NCI-H2171 treated with DMSO at 0.1 percent for 48 hours (cell line): ENCODE measurements at regions not wholly inside any gene's neighbourhood (a gene's known extent, or its start where the extent isn't known, plus 50 kb on each side); places are given as distances from the start of the nearest gene placed in this dataset.

Source experiments
- DNase-seq: peaks from one replicate; lab custom pipeline; 2025; lab: John Stamatoyannopoulos, UW

DNA sequence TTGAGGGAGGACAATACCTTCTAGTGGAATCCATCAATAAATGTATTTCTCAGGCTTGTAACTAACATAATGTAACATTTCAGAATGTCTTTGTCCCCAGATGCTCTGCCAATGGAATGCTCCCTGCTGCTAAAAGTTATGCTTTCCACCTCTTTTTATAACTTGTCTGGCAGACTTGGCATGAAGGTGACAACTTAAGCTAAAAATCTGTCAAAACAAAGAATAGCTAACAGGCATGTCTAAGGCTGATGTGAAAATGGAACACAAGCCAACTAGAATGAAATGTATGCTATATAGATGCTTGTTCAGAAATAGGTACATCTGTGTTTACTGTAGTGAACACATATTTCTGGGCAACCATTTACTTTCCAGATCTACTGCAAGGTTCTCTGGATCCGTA, 467.9 kb downstream of the MRPL39 start:
- no peak for DNase-seq

DNA sequence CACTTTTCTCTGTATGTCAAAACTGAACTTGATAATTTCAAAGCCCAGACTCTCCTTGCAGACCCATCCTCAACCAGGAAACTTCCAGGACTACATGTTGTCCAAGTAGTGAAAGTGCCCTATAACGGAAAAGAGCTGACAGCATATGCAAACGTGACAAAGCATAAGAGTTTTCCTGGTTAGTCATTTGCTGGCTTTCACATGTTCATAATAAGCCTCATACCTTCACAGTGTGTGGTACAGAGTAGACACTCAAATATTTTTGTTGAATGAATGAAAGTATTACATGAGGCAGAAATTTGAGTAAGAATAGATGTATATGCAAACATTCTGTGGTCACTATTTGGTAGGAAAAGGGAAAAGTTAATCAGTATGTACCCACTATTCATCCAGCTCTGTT, 473.3 kb downstream of the MRPL39 start:
- DNase-seq = no peak

- no peak for DNase-seq
These were observed 479.5 kb downstream of the MRPL39 start for GRCh38 chr21:25127811-25128210.

DNA sequence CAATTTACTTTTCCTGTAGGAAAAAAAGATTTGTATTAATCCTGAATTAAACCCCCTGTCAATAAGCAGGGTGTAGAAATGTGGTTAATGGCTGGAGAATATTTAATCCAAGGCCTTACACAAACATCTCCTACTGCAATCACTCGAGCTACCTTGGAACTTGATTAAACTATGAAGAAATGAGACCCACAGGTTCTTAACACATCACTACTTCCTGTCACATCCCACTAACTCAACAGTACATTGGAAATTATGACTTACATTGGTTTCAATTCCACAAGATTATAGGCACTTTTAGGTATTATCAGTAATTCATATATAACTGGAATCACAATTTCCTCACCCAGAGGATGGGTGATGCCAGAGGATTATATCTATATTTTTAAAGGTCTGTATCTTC, 480.3 kb downstream of the MRPL39 start:
- DNase-seq = no peak

GRCh38 chr21:25126564-25126963, 480.7 kb downstream of the MRPL39 start:
- DNase-seq = no peak

- DNase-seq = no peak
These were observed 488.6 kb downstream of the MRPL39 start for GRCh38 chr21:25118648-25119047.

DNA sequence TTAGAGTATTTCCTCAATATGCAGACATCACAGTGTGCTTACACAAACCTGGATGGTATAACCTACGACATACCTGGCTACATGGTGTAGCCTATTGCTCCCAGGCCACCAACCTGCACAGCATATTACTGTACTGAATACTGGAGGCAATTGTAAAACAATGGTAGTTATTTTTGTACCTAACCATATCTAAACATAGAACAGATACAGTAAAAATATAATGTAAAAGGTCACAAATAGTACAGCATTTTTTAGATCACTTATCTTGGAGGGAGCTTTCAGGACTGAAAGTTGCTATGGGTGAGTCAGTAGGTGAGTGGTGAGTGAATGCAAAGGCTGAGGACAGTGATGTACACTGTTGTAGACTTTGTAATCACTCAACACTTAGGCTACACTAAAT, 492.3 kb downstream of the MRPL39 start:
- DNase-seq = no peak

DNA sequence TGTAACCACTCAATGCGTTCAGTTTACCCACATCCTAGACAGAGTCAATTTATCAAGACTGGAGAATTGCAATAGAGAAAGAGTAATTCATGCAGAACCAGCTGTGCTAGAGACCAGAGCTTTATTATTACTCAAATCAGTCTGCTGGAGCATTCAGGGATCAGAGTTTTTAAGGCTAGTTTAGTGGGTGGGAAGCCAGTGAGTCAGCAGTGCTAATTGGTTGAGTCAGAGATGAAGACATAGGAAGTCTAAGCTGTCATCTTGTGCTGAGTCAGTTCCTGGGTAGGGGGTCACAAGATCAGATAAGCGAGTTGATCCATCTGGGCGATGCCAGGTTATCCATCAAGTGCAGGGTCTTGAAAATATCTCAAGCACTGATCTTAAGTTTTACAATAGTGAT, 499.6 kb downstream of the MRPL39 start:
- DNase-seq = no peak

DNA sequence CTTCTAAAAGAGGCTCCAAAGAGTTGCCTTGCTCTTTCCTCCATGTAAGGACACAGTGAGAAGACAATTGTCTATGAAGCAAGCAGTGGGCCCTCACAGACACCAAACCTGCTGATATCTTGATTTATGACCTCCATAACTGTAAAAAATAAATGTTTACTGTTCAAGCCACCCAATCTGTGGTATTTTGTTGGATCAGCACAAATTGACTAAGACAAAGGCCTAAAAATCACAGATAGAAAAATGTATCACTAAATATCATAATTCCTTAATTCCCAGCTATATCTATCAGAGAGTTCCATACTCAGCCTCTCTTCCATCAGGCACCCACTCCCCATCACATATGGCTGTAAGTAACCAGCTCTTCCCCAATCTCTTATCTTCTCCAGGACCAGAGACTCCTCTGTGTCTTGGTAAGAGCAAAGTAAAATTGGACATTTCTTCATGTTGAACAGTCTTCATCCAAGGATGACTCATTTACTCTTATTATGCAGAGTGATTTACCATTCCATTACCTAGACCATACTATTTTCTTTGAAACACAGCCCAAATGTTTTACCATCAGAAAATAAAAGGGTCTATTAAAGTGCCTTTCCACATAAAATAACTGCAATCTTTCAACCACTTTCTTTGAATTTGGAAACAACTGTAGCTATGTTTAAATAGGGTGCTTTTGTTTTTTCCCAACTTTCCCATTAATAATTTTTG, 503.6 kb downstream of the MRPL39 start:
- DNase-seq = no peak

DNA sequence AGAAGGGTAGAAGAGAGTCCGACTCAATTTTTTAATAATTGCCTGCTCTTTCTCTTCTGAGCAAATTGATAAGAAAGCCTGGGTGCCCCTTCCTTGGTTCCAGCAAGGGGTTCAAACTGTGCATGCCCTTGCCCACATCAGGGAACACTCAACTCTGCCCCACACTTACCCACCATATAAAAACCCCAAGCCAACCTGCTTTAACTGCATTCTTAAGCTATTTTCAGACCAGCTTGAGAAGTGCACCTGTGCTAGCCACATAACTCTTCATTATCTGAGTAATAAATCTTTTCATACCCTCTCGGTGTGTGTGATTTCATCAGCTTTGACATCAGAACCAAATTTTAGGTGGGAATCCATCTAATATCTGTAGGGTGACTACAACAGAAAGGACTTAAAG, 509.6 kb downstream of the MRPL39 start:
- DNase-seq = no peak

- DNase-seq = no peak
These were observed 512.6 kb downstream of the MRPL39 start for GRCh38 chr21:25094695-25095094.

GRCh38 chr21:25092441-25093011, 514.8 kb downstream of the MRPL39 start:
- DNase-seq = no peak

- DNase-seq = no peak
These were observed 526.2 kb downstream of the MRPL39 start for GRCh38 chr21:25081096-25081495.

GRCh38 chr21:25080661-25081060, 526.6 kb downstream of the MRPL39 start:
- no peak for DNase-seq

- no peak for DNase-seq
These were observed 527.1 kb downstream of the MRPL39 start for GRCh38 chr21:25080141-25080540.

- DNase-seq = peak; percentile 27
These were observed 528.2 kb downstream of the MRPL39 start for GRCh38 chr21:25079053-25079452.

- DNase-seq = no peak
These were observed 545.2 kb downstream of the MRPL39 start for GRCh38 chr21:25062061-25062460.

- DNase-seq = no peak
These were observed 552.6 kb downstream of the MRPL39 start for GRCh38 chr21:25054689-25055088.

- DNase-seq = peak; percentile 17
These were observed 567.6 kb downstream of the MRPL39 start for GRCh38 chr21:25039461-25040380.

DNA sequence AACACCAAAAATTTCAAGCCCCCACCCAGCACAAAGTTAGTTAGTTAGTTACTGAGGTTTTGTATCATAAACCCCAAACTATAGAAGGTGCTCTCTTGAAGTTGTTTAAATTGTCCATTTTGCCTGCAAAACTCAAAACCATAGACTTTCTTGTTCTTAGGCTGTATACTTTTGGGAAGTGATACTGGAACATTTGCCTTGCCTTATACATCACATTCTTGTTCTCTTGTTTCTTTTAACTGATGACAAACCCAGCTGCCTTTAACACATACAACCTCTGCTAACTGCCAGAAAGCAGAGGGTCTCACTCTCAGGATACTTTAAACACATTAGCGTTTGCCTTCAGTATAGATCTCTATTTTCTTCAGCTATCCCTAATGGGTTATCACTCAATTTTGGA, 570.5 kb downstream of the MRPL39 start:
- DNase-seq = no peak

DNA sequence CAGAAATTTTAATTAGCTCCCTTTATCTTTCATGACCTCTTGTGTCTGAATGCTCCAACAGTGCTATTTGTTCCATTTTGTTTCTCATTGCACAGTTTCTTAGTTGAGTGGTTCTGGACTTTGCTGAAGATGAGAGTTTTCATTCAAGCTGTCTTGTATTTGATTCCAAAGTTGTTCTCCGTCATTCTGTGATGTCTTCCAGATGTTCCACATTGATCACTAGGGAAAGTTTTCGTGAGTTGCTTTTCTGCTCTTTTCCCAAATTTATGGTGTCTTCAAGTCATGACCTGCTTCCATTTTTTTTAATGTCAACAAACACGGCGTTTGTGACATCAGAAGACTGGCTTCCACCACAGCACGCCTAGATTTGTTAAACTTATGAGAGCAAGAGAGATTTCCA, 575.5 kb downstream of the MRPL39 start:
- no peak for DNase-seq

GRCh38 chr21:25029580-25029979, 577.7 kb downstream of the MRPL39 start:
- no peak for DNase-seq

DNA sequence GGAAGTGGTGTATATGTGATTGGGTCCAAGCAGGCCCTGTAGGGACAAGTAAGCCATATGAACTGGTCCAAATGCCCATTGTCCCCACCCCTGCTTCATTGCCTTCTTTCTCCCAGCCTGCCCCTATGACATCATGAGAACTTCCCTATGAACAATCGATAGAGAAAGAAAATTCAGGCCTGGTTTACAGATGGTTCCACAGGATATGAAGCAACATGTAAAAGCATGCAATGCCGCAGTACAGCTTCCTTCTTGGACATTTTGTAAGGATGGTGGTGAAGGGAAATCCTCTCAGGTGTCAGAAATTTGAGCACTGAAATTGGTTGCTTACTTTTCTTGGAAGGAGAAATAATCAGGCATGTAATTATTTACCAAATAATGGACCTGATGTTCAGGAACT, 581.7 kb downstream of the MRPL39 start:
- DNase-seq = no peak
